GM12878 (cell line): ENCODE measurements at regions not wholly inside any gene's neighbourhood (a gene's known extent, or its start where the extent isn't known, plus 50 kb on each side); places are given as distances from the start of the nearest gene placed in this dataset.

Experiments
- ATAC-seq: fragments of 200-7000 bp; cut with Tn5 transposase; 3 replicates; pipeline ENCODE4 v1.9.1; 2020; ENCODE audit warnings: mild to moderate bottlenecking, moderate library complexity
- BruUV-seq: library from RNA; stranded (reverse); fragments of 400-500 nt; replicated peaks from 2 replicates; lab custom pipeline; 2021; lab: Mats Ljungman, UMichigan
- CTCF ChIA-PET: fragments of 300-600 bp; sonication (Branson Sonifier 250); formaldehyde crosslinking; extraction: SDS; loops from one replicate; lab custom pipeline; 2021; ENCODE audit warnings: inconsistent platforms; lab: Yijun Ruan, JAX
- POLR2A ChIA-PET: fragments of 350-600 bp; formaldehyde crosslinking; extraction: SDS; loops from one replicate; lab custom pipeline; 2021; ENCODE audit warnings: inconsistent platforms; lab: Charles Lee
- RAD21 ChIA-PET: fragments of 300-600 bp; sonication (Branson Sonifier 250); formaldehyde crosslinking; loops from one replicate; lab custom pipeline; 2023; ENCODE audit warnings: antibody characterized with exemption; ENCODE audit not compliant: unreplicated experiment; lab: Charles Lee
- SMC1A ChIA-PET: fragments of 300-600 bp; sonication (Branson Sonifier 250); formaldehyde crosslinking; loops from one replicate; lab custom pipeline; 2023; ENCODE audit not compliant: unreplicated experiment, uncharacterized antibody; lab: Charles Lee
- DNase-seq: peaks from one replicate; pipeline ENCODE4 v3.0.0-alpha.2; 2011; ENCODE audit warnings: low read depth, low spot score
- FAIRE-seq: peaks from 3 replicates; lab custom pipeline; 2011; peaks lifted over from hg19 to GRCh38; lab: Jason Lieb, UNC
- H2AFZ ChIP-seq: 2 replicates; pipeline ENCODE4 v1.6.0; 2011; ENCODE audit warnings: low read depth, low read length, control low read depth; ENCODE audit not compliant: control insufficient read depth
- H3K27ac ChIP-seq: 2 replicates; pipeline ENCODE4 v1.5.1; 2011; ENCODE audit warnings: control low read depth; ENCODE audit not compliant: control insufficient read depth, insufficient read depth
- H3K27me3 ChIP-seq, 2 experiments: replicated peaks in 1 of 2; 2 replicates each; pipeline versions ENCODE4 v1.6.0 to v1.6.1; 2011; ENCODE audit warnings: low read length in 1 of 2; ENCODE audit not compliant: control insufficient read depth in 2 of 2, insufficient read depth in 2 of 2
- H3K36me3 ChIP-seq, 2 experiments: 2 replicates each; pipeline ENCODE4 v1.5.1; 2011; ENCODE audit warnings: low read length in 1 of 2; ENCODE audit not compliant: control insufficient read depth in 2 of 2, insufficient read depth in 2 of 2
- H3K4me1 ChIP-seq: 2 replicates; pipeline ENCODE4 v1.6.1; 2011; ENCODE audit warnings: mild to moderate bottlenecking, low read length, moderate library complexity, mixed read lengths; ENCODE audit not compliant: control insufficient read depth, insufficient read depth
- H3K4me2 ChIP-seq: 2 replicates; pipeline ENCODE4 v1.6.0; 2011; ENCODE audit warnings: control low read depth; ENCODE audit not compliant: control insufficient read depth, insufficient read depth
- H3K4me3 ChIP-seq: fragments of 200-600 bp; sonication (generic); 2 replicates; pipeline ENCODE4 v1.5.1; 2016
- H3K79me2 ChIP-seq: 2 replicates; pipeline ENCODE4 v1.6.0; 2011; ENCODE audit warnings: low read length; ENCODE audit not compliant: control insufficient read depth, insufficient read depth
- H3K9ac ChIP-seq: 2 replicates; pipeline ENCODE4 v1.8.0; 2011; ENCODE audit warnings: low read length, control low read depth, mixed read lengths; ENCODE audit not compliant: control insufficient read depth, insufficient read depth
- H3K9me3 ChIP-seq: replicated peaks from 3 replicates; pipeline ENCODE4 v1.5.1; 2011; ENCODE audit warnings: mild to moderate bottlenecking, low read length; ENCODE audit not compliant: control insufficient read depth, insufficient read depth
- H4K20me1 ChIP-seq: 2 replicates; pipeline ENCODE4 v1.6.0; 2011; ENCODE audit not compliant: control insufficient read depth, insufficient read depth
- CEBPB ChIP-seq, 2 experiments: fragments of 150-350 bp in 1 of 2; IDR thresholded peaks; 2 replicates each; pipeline ENCODE4 v1.6.1; 2012 to 2014; ENCODE audit warnings: low read depth in 2 of 2, low read length in 2 of 2, borderline replicate concordance in 1 of 2, inconsistent platforms in 1 of 2
- ETV6 ChIP-seq, 2 experiments: fragments of 450-650 bp in 1 of 2; IDR thresholded peaks in 1 of 2; conservative IDR thresholded peaks in 1 of 2; 2 replicates each; pipeline ENCODE4 v1.6.1; 2014; ENCODE audit warnings: antibody characterized with exemption in 1 of 2, borderline replicate concordance in 1 of 2, low read depth in 1 of 2, mild to moderate bottlenecking in 1 of 2, moderate library complexity in 1 of 2
- HDAC2 ChIP-seq: fragments of 200-600 bp; sonication (generic); IDR thresholded peaks from 2 replicates; pipeline ENCODE4 v1.6.1; 2017
- MYB ChIP-seq: fragments of 150-350 bp; IDR thresholded peaks from 2 replicates; pipeline ENCODE4 v1.6.1; 2014; ENCODE audit warnings: mild to moderate bottlenecking, low read depth, low read length, borderline replicate concordance
- NBN ChIP-seq: fragments of 450-650 bp; IDR thresholded peaks from 2 replicates; pipeline ENCODE4 v1.6.1; 2016
- SRF ChIP-seq, 2 experiments: IDR thresholded peaks; 2 replicates each; pipeline ENCODE4 v1.6.1; 2011; ENCODE audit warnings: low read depth in 2 of 2, low read length in 2 of 2, mild to moderate bottlenecking in 1 of 2, moderate library complexity in 1 of 2
- WGBS: methylation state at CpG from one replicate; pipeline ENCODE4 v1.1.6; 2016; ENCODE audit warnings: low lambda C conversion rate; ENCODE audit not compliant: insufficient replicate concordance, insufficient coverage; ENCODE audit errors: missing lambda C conversion rate; 5-methylcytosine and 5-hydroxymethylcytosine counted together
- in situ Hi-C: fragments of 300-500 bp; cut with MboI; formaldehyde crosslinking; loops from 9 replicates; pipeline ENCODE4 v1.14.3; 2018; ENCODE audit warnings: mixed read lengths
- intact Hi-C: fragments of 100-400 bp; cut with micrococcal nuclease; formaldehyde crosslinking; loops from one replicate; pipeline ENCODE4 v1.14.2; 2022; ENCODE audit not compliant: unreplicated experiment
- TF ChIP-seq, protein P1 (sequence below): IDR thresholded peaks from 2 replicates; pipeline ENCODE4 v1.6.1; 2012; ENCODE audit warnings: low read length, inconsistent platforms

DNA sequence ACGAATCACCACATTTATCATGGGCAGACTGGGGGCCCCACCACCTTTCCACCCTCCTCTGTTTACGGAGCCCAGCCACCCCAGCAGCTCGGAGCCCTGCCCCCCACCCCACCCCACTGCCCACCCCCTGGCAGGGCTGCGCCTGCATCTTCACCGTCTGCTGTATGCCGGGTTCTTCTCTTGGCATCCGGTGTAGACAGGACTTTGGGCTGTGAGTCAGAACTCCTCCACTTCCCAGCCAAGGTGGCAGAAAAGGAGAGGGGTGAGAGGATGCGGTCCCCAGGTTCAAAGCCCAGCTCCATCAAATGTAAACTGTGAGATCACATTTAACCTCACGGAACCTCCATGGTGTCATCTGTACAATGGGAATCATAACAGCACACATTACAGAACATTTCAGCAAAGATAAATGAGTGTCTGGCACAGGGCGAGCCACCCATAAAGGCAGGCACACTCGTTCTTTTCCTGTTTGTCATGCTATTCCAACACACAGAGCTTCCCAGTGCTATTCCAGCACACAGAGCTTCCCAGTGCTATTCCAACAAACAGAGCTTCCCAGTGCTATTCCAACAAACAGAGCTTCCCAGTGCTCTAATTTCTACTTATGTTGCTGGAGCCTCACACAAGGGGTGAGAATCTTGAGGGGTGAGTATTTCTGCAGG is 292.7 kb upstream of the RTL1 start:
- ATAC-seq (no peak), DNase-seq (no peak)
- H3K9me3 ChIP-seq, result no peaks in the 10 kb centered on the region
- H3K79me2 ChIP-seq, result no peaks in the 10 kb centered on the region
- H3K27me3 ChIP-seq, result no peaks in the 10 kb centered on the region
- H2AFZ ChIP-seq, result no peak overlapping the region
- H3K27ac ChIP-seq, result no peak overlapping the region
- no peaks in the 10 kb centered on the region for H3K4me1 ChIP-seq
- H3K4me3 ChIP-seq, result no peak overlapping the region
- in situ Hi-C loops, result no loop called here
- intact Hi-C loops, result no loop called here
- RAD21 ChIA-PET, result no interaction called here
- no peak overlapping the region for H3K4me2 ChIP-seq
- H4K20me1 ChIP-seq, result no peaks in the 10 kb centered on the region
- no peak for TF ChIP-seq SRF (IDR thresholded peaks at IDR 0.05; ENCODE audit: low read depth in 2 of 2, low read length in 2 of 2)
- no peak for TF ChIP-seq NBN
- TF ChIP-seq CEBPB (IDR thresholded peaks at IDR 0.05; ENCODE audit: borderline replicate concordance in 1 of 2, low read depth in 2 of 2, low read length in 2 of 2), result no peak
- TF ChIP-seq ETV6 (conservative IDR thresholded peaks at IDR 0.05 in 1 of 2, IDR thresholded peaks at IDR 0.05 in 1 of 2; ENCODE audit: borderline replicate concordance in 1 of 2, low read depth in 1 of 2), result no peak
- no peak for TF ChIP-seq HDAC2
- no peak for TF ChIP-seq MYB
- TF ChIP-seq, protein P1, sequence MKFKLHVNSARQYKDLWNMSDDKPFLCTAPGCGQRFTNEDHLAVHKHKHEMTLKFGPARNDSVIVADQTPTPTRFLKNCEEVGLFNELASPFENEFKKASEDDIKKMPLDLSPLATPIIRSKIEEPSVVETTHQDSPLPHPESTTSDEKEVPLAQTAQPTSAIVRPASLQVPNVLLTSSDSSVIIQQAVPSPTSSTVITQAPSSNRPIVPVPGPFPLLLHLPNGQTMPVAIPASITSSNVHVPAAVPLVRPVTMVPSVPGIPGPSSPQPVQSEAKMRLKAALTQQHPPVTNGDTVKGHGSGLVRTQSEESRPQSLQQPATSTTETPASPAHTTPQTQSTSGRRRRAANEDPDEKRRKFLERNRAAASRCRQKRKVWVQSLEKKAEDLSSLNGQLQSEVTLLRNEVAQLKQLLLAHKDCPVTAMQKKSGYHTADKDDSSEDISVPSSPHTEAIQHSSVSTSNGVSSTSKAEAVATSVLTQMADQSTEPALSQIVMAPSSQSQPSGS, result no peak
- TF ChIP-seq, all 136 proteins: peak for 0
- ChIA-PET POLR2A (no interaction called here), CTCF (no interaction called here), SMC1A (no interaction called here)
- Histone ChIP-seq H3K36me3 (no peaks in the 10 kb centered on the region), H3K9ac (no peak overlapping the region)
- no peak for FAIRE-seq
- 35% methylated on average over 5 of the region's 11 CpGs for WGBS
- BruUV-seq, result no TSS peak
